IPS DF 4.7 (cell line): ENCODE measurements at regions not wholly inside any gene's neighbourhood (a gene's known extent, or its start where the extent isn't known, plus 50 kb on each side); places are given as distances from the start of the nearest gene placed in this dataset.

ENCODE experiments used
- DNase-seq: peaks from one replicate; pipeline ENCODE4 v3.0.0-alpha.2; 2013; ENCODE audit warnings: low spot score; ENCODE audit errors: extremely low read depth

GRCh38 chr5:35436400-35437057 is 181.1 kb upstream of the SPEF2 start:
- peak; percentile 14 for DNase-seq

- DNase-seq: no peak
Measured at GRCh38 chr5:35430381-35431162, 187.1 kb upstream of the SPEF2 start.

GRCh38 chr5:35420200-35420599 is 189.9 kb upstream of the PRLR start:
- DNase-seq: no peak

- DNase-seq: no peak
Measured at GRCh38 chr5:35417040-35417439, 186.8 kb upstream of the PRLR start.

- no peak for DNase-seq
Measured at GRCh38 chr5:35416217-35416988, 186.1 kb upstream of the PRLR start.

GRCh38 chr5:35415309-35415708 is 185.0 kb upstream of the PRLR start:
- no peak for DNase-seq

GRCh38 chr5:35409361-35409760 is 179.1 kb upstream of the PRLR start:
- no peak for DNase-seq

GRCh38 chr5:35408146-35408545 is 177.9 kb upstream of the PRLR start:
- DNase-seq: no peak

GRCh38 chr5:35407697-35408096 is 177.4 kb upstream of the PRLR start:
- DNase-seq: no peak

GRCh38 chr5:35405938-35406337 is 175.7 kb upstream of the PRLR start:
- DNase-seq: no peak

- no peak for DNase-seq
Measured at GRCh38 chr5:35404701-35405100, 174.4 kb upstream of the PRLR start.

GRCh38 chr5:35393901-35394300 is 163.6 kb upstream of the PRLR start:
- DNase-seq: no peak

- no peak for DNase-seq
Measured at GRCh38 chr5:35384658-35385057, 154.4 kb upstream of the PRLR start.

GRCh38 chr5:35383041-35383440 is 152.8 kb upstream of the PRLR start:
- DNase-seq: no peak

GRCh38 chr5:35377653-35378052 is 147.4 kb upstream of the PRLR start:
- DNase-seq: no peak

- no peak for DNase-seq
Measured at GRCh38 chr5:35374584-35374983, 144.3 kb upstream of the PRLR start.

GRCh38 chr5:35373249-35373648 is 143.0 kb upstream of the PRLR start:
- DNase-seq: no peak

- DNase-seq: no peak
Measured at GRCh38 chr5:35372482-35372881, 142.2 kb upstream of the PRLR start.

- no peak for DNase-seq
Measured at GRCh38 chr5:35371951-35372426, 141.7 kb upstream of the PRLR start.

GRCh38 chr5:35370871-35371270 is 140.6 kb upstream of the PRLR start:
- DNase-seq: no peak

GRCh38 chr5:35369965-35370790 is 139.9 kb upstream of the PRLR start:
- no peak for DNase-seq
